IMR-90 (cell line): ENCODE measurements at regions not wholly inside any gene's neighbourhood (a gene's known extent, or its start where the extent isn't known, plus 50 kb on each side); places are given as distances from the start of the nearest gene placed in this dataset.
"Not testable (repeated sequence)": the region's sequence is repeated elsewhere in the genome, so short reads cannot be mapped to it uniquely, and the experiment has no call there.

Experiments
- BHLHE40 ChIP-seq: fragments of 150-350 bp; IDR thresholded peaks from 2 replicates; pipeline ENCODE4 v1.6.1; 2016; ENCODE audit warnings: mild to moderate bottlenecking, low read depth, low read length
- CEBPB ChIP-seq: IDR thresholded peaks from 2 replicates; pipeline ENCODE4 v1.6.1; 2012; ENCODE audit warnings: low read depth, low read length, improper control_type of control experiment
- FOS ChIP-seq: fragments of 150-350 bp; IDR thresholded peaks from 2 replicates; pipeline ENCODE4 v1.6.1; 2016; ENCODE audit warnings: low read depth, low read length
- MAZ ChIP-seq: IDR thresholded peaks from 2 replicates; pipeline ENCODE4 v1.6.1; 2012; ENCODE audit warnings: low read depth, mild to moderate bottlenecking, low read length, improper control_type of control experiment, moderate library complexity, borderline replicate concordance
- POLR2A ChIP-seq: IDR thresholded peaks from 2 replicates; pipeline ENCODE4 v1.6.1; 2012; ENCODE audit warnings: mild to moderate bottlenecking, low read depth, low read length
- RAD21 ChIP-seq: IDR thresholded peaks from 2 replicates; pipeline ENCODE4 v1.6.1; 2012; ENCODE audit warnings: low read length, improper control_type of control experiment
- TF ChIP-seq, protein P1 (sequence below): conservative IDR thresholded peaks from 2 replicates; pipeline ENCODE4 v1.5.1; 2012; ENCODE audit warnings: mild to moderate bottlenecking, low read depth, low read length, improper control_type of control experiment

DNA sequence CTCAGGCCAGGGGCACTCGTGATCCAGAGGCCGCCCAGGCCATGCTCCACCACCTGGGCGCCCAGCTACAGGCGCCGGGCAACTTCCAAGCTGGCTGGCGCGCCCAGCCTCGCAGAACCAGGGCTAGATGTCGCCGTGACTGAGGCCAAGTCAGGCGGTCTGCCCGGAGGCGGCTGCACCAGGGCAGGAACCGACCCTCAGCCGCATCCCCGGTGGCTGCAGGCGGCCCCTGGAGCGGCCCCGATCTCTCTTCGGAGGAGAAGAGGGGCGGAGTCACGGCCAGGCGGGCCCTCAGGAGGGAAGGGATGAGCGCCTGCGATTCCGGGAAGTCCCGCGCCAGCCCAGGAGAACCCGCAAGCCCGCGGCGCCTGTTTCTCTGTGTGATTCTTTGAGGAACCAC, 63.2 kb upstream of the GPR39 start:
- not testable (repeated sequence) for TF ChIP-seq POLR2A, BHLHE40, MAZ, CEBPB, RAD21, FOS
- TF ChIP-seq, protein P1, sequence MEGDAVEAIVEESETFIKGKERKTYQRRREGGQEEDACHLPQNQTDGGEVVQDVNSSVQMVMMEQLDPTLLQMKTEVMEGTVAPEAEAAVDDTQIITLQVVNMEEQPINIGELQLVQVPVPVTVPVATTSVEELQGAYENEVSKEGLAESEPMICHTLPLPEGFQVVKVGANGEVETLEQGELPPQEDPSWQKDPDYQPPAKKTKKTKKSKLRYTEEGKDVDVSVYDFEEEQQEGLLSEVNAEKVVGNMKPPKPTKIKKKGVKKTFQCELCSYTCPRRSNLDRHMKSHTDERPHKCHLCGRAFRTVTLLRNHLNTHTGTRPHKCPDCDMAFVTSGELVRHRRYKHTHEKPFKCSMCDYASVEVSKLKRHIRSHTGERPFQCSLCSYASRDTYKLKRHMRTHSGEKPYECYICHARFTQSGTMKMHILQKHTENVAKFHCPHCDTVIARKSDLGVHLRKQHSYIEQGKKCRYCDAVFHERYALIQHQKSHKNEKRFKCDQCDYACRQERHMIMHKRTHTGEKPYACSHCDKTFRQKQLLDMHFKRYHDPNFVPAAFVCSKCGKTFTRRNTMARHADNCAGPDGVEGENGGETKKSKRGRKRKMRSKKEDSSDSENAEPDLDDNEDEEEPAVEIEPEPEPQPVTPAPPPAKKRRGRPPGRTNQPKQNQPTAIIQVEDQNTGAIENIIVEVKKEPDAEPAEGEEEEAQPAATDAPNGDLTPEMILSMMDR, result not testable (repeated sequence)
